SJCRH30 (cell line): ENCODE measurements at regions not wholly inside any gene's neighbourhood (a gene's known extent, or its start where the extent isn't known, plus 50 kb on each side); places are given as distances from the start of the nearest gene placed in this dataset.

Experiments used
- DNase-seq, 2 experiments: peaks; one replicate each; pipeline ENCODE4 v3.0.0-alpha.2; 2015 to 2020
- H3K27ac ChIP-seq: fragments of 250-450 bp; sonication (Bioruptor Pico); 2 replicates; pipeline ENCODE4 v1.5.1; 2020; ENCODE audit warnings: mild to moderate bottlenecking, moderate library complexity
- H3K27me3 ChIP-seq: fragments of 250-450 bp; sonication (Bioruptor Pico); 2 replicates; pipeline ENCODE4 v1.5.1; 2020; ENCODE audit warnings: mild to moderate bottlenecking, moderate library complexity
- H3K36me3 ChIP-seq: fragments of 250-450 bp; sonication (Bioruptor Pico); 2 replicates; pipeline ENCODE4 v1.5.1; 2020; ENCODE audit warnings: mild to moderate bottlenecking, moderate library complexity
- H3K4me1 ChIP-seq: fragments of 250-450 bp; sonication (Bioruptor Pico); 2 replicates; pipeline ENCODE4 v1.5.1; 2020; ENCODE audit warnings: mild to moderate bottlenecking, moderate library complexity
- H3K4me3 ChIP-seq: fragments of 250-450 bp; sonication (Bioruptor Pico); 2 replicates; pipeline ENCODE4 v1.5.1; 2020; ENCODE audit warnings: mild to moderate bottlenecking, moderate library complexity
- H3K9me3 ChIP-seq: fragments of 250-450 bp; sonication (Bioruptor Pico); replicated peaks from 2 replicates; pipeline ENCODE4 v1.5.1; 2020; ENCODE audit warnings: mild to moderate bottlenecking, moderate library complexity

DNA sequence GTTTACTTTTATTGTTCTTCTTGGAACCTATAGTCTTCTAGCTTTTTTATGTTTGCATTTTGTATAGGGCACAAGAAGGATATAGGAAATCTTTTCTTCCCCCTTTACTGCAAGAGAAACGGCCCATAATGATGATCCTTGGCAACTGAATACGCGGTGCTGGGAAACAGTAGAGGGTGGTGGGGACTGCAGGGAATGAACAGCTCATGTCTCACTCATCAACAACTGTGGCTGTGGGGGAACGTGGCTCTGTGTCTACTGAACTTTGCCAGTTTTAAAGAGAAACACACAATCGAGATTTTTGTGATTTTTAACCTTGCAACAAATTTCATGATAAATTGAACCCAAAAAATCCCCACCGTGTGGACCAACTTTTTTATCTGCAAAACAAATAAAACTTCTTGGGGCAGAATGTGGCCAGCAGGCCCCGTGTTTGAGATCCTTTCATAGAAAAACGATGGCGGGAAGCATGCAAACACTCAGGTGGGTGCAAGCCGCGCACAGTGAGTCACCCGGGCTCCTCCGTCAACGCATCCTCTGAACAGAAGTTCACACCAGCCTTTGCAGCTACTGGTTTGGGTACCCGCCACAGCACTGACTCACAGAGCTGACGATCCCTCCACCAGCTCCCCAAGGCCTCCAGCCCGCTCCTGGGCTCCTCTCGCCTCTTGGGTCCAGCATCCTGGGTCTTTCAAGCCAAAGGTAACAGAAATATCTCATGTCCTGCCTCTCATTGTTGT, 149.3 kb downstream of the COL6A3 start:
- no peak for DNase-seq
- no peaks in the 10 kb centered on the region; the same call in none of the 2 replicates for H3K27me3 ChIP-seq
- H3K9me3 ChIP-seq, result no peaks in the 10 kb centered on the region
- no peak overlapping the region for H3K4me3 ChIP-seq
- H3K4me1 ChIP-seq, result no peaks in the 10 kb centered on the region
- no peaks in the 10 kb centered on the region for H3K36me3 ChIP-seq
- no peak overlapping the region for H3K27ac ChIP-seq

DNA sequence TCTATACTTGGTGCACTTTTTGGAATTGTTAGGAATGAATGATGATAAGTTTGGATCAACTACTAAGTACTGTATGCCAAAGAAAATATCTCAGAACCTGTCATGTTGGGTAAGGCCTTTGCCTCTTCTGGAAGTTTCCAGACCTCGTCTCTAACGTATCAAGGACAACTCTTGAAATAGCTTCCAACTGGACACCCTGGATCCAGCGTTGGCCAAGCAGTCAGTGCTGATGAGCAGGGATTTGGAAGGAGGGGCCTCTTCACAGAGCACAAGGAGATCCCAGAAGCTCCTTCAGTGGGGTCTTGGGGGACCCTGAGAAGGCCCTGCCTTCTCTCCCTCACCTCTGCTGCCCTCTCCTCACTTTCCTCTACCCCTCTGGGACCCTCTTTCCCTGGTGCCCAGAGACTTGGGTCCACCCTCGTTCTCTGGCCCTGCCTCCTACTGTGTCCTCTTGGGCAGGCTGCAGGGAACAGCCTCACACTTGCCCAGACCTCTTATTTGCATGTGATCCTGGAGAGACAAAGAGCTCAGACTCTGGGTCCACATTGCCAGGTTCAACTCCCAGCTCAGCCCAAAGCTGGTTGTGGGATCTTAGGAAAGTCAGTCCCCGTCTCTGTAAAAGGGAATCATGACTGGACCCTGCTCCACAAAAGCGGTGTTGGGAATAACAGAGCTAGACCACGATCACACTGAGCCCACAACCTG, 145.8 kb downstream of the COL6A3 start:
- no peak overlapping the region for H3K27ac ChIP-seq
- no peaks in the 10 kb centered on the region for H3K9me3 ChIP-seq
- H3K36me3 ChIP-seq, result no peaks in the 10 kb centered on the region
- H3K4me3 ChIP-seq, result no peak overlapping the region
- no peak for DNase-seq
- H3K4me1 ChIP-seq, result no peaks in the 10 kb centered on the region
- no peaks in the 10 kb centered on the region; the same call in none of the 2 replicates for H3K27me3 ChIP-seq

DNA sequence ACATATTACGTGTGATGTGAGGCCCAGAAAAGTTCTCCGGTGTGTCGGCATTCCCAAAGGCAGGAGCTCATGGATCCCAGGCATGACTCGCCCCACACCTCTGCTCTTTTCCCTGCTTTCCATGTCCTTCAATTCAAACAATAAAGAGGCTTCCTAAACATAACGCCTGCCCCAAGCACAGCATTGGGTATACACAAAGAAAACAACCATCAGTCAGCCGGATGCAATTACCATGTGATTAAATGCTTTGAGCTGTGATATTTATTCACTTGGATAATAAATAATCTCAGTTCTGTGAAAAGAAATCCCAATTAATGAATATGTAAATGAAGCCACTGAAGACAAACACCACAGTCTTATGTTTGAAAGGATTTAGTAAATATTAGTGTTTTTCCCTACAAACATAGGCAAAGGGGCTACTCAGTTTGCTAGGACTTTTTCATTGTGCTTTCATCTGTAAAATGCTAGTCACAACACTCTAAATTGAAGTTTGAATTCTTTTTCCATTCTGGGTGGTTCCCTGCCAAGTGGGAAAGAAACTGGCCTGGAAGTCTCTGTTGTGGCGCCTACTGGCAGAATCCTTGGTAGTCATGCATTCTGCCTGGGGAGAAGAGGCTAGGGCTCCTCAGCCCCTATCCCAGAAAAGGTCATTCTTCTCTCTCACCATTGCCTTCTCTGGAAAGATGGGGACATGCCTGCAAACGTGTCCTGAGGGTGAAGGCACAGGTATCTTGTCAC, 144.7 kb downstream of the COL6A3 start:
- no peaks in the 10 kb centered on the region for H3K4me1 ChIP-seq
- no peaks in the 10 kb centered on the region; the same call in none of the 2 replicates for H3K27me3 ChIP-seq
- H3K36me3 ChIP-seq, result no peaks in the 10 kb centered on the region
- H3K9me3 ChIP-seq, result no peaks in the 10 kb centered on the region
- H3K4me3 ChIP-seq, result no peak overlapping the region
- DNase-seq, result no peak
- H3K27ac ChIP-seq, result no peak overlapping the region

DNA sequence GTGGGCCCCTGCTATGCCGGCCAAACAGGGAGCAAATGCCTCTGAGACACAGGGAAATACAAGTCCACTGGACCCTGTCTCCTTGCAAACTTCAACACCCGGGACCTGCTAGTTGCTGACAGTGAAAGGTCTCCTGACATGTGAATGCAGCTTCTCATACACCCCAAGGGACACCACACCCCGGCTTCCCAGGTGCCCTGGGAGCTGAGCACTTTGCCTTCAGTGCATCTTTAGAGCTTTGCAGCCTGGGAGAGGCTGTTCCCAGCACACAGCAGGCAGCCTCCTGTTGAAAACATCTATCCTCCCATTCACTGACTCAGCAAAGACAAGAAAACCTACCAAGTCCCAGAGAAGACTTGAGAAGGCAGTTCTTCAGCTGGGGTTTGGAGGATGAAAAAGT, 143.4 kb downstream of the COL6A3 start:
- no peak for DNase-seq
- Histone ChIP-seq H3K36me3 (no peaks in the 10 kb centered on the region), H3K4me1 (no peaks in the 10 kb centered on the region), H3K27me3 (no peaks in the 10 kb centered on the region; the same call in none of the 2 replicates), H3K4me3 (no peak overlapping the region), H3K27ac (no peak overlapping the region), H3K9me3 (peaks cover under 1% of the 10 kb centered on the region; the same call in 1 of the 2 replicates)

DNA sequence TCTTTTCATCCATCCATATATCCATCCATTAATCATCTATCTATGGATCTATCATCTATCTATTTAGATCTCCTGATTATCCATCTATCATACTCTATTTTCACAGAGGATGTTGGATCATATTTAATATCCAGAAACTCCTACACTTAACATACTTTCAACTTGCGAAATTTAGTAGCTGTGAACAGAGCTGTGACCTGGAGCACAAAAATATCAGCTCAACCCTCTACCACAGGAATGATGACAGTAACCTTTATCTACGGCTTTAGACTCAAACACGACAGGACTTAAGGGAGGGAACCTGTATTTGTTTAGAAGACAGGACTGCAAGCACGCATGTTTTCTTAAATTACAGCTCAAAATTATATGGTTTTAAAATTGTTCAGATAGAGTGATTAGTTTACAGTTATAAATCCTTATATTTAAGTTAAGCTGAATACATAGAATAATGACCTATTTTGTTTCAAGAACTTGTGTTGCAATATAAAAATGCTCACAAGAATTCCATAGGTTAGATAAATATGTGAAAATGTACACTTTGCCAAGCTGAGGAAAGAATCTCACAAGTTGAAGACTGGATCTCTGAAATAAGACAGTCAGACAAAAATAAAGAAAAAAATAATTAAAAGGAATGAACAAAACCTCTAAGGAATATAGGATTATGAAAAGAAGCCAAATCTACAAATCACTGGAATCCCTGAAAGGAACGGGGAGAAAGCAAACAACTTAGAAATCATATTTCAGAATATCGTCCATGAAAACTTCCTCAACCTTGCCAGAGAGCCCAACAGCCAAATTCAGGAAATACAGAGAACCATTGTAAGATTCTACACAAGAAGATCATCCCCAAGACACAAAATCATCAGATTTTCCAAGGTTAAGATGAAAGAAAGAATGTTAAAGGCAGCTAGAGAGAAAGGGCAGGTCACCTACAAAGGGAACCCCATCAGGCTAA, 142.0 kb downstream of the COL6A3 start:
- Histone ChIP-seq H3K27me3 (no peaks in the 10 kb centered on the region; the same call in none of the 2 replicates), H3K4me1 (no peaks in the 10 kb centered on the region), H3K9me3 (peaks cover 5% of the 10 kb centered on the region; the same call in 1 of the 2 replicates), H3K36me3 (no peaks in the 10 kb centered on the region), H3K4me3 (no peak overlapping the region), H3K27ac (no peak overlapping the region)
- no peak for DNase-seq
